DMS 273 (cell line): ENCODE measurements at regions not wholly inside any gene's neighbourhood (a gene's known extent, or its start where the extent isn't known, plus 50 kb on each side); places are given as distances from the start of the nearest gene placed in this dataset.
A peak's percentile ranks its signal among the peaks of the same experiment; 100 is the strongest.
"Not testable (repeated sequence)": the region's sequence is repeated elsewhere in the genome, so short reads cannot be mapped to it uniquely, and the experiment has no call there.

ENCODE experiments used
- DNase-seq: peaks from one replicate; lab custom pipeline; 2025; ENCODE audit not compliant: unreplicated experiment; lab: John Stamatoyannopoulos, UW

DNA sequence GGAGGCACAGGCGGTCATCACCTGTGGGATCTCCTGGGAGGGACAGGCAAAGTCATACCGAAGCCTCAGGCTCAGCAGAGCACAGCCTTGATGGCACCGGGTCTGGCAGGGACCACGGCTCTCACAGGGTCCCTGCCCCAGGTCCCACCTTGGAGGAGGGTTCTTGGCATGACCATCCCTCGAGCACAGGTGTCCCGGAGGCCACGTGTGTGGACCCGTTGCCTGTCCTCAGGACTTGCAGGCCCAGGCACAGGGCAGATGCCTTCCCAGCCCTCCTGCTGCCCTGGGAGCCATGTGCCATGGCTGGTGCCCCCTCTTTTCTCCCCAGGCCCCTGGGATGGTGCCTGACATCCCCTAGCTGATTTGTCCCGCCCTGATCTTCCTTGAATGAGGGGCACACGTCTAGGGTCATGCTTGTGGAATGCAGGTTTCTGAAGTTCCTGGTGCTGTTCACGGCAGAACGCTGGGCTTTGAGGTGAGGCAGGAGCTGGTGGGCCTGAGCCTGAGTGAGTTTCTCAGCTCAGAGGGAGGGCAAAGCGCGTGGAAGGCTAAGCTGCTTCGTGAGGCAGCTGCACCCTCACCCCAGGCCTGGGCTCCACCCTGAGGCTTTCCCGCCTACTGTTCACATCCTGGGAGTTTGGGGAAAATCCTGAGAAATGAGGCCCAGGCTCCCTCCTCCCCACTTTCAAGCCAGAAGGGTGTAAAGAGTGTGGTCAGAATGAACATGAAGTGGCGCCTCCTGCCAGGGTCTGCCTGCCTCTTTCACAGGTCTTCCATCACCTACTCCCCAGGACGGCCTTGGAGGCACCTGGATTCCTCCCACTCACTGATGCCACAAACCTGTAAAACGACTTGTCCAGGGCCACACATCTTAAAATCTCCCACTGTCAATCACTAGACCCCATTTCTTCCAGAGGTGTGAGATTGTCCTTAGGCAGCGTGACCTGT lies 325.8 kb upstream of the B3GAT1 start:
- DNase-seq: no peak

DNA sequence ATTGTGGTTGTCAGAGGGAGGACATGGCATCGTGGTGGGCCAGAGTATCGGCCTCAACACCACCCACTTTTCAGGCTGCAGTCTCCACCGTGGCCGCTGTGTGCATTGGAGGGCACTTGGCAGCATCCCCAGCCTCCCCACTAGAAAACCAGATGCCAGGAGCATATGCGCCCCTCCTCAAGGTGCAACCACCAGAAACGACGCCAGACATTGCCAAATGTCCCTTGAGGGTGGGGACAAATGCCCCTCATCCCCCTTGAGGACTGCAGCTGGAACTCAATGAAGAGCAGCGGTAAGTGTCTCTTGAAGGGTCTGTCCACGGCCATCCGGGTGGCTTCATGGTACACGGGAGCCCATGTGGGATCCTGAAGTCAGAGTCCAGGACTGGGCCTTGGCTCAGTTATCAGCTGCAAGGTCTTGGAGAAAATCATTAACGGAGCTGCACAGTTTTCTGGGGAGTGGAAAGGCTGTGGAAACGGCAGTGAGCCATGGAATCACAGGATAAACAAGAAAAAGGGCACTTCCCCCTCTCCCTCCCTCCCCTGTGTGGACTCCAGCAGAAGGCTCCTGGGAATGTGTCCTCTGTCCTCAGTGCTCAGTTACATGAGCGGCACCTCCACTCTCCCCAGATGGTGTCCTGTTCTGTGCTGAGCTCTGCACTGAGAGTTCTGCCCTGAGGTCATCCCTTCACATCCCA lies 324.4 kb upstream of the B3GAT1 start:
- peak; percentile 45 for DNase-seq

DNA sequence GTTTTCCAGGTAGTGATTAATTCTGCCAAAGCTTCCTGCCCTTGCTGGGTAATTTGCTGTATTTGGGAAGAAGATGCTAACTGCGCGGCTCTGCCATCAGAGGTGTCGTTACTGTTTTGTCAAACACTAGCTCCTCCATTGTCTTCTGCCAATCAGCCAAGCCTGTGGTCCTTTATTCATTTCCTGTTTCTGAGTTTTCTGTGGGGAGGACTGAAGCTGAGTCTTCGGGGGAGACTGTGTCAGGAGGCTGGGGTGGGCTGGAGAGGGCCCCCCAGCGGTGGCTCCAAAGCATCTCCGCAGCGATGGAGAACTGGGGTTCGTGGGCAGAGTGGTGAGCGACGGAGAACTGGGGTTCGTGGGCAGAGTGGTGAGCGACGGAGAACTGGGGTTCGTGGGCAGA lies 322.9 kb upstream of the B3GAT1 start:
- DNase-seq: no peak

DNA sequence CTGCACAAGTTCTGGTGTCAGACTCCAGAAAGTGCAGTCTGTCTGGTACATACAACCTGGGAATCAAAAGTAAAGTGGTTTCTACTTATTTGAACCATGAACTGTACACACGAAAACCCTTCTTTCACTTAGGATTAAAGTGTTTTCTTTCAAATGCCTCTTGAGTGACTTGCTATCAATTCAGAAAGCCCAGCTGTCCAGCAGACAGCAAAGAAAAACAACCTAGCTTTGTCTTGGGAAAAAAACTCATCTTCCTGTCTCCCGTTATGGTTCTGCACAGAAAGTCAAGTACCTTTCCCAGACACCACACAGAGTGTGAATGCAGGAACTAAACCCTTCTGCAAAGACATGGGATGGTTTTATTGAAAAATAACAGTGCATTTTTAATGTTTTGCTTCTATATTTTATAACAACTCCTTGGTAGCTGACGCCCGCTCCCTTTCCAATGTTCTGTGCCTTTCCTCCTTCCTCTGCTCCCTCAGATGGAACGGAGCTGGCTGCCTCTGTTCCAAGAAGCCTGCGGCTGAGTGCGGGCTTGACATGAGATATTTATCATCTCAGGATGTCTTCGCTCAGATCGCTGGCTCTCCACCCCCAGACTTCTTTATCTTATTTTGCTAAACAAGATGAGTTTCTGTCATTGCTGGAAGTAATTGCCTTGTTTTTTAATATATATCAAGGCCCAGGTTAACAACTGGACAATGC lies 322.3 kb upstream of the B3GAT1 start:
- no peak for DNase-seq

DNA sequence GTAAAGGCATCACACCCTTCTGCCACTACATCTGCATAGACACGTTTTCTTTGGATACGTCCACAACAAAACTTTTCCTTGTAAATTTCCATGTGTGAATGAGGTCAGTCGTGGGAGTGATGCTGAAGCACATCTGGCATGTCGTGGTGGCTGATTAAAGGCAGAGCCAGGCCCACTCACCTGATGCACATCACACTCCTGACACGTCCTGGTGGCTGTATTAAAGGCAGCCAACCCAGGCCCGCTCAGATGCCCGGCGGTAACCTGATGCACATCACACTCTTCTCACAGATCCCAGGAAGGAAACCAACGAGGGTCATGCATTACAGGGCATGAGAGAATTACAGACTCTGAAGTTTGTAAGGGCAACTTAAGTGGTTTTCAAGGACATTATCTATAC lies 321.6 kb upstream of the B3GAT1 start:
- DNase-seq: no peak

DNA sequence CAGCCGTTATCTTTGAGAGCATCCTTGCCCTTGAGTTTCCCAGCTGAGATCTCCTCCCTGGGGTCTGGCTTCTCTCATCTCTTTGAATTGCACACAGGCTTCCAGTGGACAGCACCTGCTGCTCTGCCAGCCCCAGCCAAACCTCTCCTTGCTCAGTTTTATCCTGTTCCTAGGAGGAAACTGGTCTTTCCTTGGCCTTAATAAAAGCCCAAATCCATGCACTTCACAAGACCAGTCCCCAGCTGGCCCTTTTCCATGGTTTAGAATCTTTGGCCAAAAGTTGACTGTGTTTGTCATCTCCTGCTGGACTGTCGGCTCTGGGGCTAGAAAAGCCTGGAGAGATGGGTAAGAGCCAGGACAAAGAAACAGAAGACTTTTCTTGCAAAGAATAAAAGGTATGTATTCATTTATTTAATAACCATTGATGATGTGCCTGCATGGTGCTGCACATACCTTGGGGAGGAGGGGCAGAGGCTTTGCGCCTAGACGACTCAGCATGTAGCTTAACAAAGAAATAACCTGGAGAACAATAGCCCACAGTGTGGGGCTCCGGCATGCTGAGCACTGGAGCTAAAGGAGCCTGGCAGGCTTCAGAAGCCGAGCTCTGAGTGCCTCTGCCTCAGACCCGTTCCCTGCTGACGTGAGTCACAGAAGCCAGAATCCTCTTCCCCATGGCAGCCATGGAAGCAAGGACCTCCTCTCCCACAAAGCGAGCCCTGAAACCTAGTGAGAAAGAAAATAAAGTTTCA lies 319.3 kb upstream of the B3GAT1 start:
- DNase-seq: no peak

DNA sequence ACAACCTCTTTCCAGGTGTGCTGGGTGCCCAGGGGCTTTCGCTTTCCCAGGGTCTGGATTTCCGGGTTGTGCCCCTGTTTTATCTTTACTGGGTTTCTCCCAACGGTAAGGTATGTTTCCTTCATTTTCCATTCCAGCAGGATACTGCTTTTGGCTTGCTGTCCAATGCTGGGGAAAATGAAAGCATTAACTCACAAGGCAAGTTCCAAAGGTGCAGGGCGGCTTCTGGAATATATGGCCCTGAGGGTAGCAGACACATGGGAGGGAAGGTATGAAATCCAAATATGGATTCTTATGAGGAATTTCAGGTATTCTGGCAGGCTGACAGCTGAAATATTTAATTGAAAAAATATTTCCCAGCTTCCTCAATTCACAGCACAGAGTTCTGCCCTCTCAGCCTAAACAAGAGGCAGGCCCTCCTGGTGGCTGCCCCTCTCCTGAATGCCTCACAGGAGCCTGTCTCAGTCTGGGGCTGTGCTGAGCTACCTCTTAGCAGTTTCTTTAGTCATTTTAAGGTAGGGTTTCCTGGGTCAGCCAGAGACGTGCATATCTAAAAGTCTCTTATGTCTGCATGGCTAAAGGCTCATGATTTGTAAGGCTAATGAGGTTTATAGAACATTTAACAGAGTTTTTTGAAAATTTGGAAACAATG lies 318.6 kb upstream of the B3GAT1 start:
- no peak for DNase-seq

DNA sequence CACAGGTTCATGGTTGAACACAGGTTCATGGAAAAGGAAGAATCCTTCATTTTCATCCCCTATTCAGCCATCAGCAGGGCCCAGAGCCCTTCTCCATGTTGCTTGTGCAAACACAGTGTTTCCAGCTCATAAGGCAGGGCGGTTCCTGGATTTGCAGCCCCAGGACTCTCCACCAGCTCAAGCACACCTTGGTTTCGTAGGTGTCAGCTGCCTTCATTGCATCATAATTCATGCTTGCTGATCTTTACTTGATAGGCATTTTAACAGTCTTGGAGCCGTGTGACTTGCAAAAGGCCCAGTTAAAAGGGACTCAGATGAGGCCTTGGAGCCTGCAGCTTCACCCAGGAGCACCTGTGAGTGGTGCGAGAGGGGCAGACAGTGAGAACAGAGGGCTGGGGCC lies 318.1 kb upstream of the B3GAT1 start:
- no peak for DNase-seq

DNA sequence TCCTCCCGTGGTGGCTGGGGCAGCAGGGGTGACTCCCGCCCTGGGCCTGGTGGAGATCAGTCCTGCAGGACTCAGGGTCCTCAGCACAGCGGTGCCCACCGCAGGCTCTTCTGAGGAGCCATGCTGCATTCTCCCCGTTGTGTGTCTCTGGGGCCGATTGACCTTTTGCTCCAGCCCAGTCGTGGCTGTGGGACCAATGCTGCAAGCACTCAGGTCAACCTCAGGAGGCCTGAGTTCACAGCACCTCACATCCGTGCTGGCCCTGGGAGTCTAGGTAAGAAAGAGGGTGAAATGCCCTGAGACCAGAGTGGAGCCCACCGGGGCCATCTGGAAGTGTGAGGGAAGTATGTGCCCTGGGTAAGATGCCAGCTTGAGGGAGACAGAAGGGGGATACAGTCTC lies 316.1 kb upstream of the B3GAT1 start:
- no peak for DNase-seq

DNA sequence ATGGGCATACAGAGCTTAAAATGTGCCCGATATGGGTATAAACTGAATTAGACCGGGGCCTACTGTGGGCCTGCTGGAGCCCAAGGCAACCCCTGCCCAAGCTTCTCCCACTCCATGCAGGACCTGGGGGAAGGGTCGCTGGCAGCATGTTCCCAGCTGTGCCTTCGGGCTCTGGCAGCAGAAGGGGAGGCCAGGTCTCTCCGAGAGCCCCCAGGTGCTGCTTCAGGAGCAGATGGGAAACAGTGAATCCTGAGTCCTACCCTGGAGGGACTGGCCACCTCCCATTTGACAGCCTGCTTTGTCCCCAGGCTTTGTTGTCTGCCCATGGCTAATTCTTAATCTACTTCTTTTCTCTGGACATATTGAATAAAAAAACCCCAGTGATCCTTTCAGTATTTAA lies 315.6 kb upstream of the B3GAT1 start:
- DNase-seq: no peak

DNA sequence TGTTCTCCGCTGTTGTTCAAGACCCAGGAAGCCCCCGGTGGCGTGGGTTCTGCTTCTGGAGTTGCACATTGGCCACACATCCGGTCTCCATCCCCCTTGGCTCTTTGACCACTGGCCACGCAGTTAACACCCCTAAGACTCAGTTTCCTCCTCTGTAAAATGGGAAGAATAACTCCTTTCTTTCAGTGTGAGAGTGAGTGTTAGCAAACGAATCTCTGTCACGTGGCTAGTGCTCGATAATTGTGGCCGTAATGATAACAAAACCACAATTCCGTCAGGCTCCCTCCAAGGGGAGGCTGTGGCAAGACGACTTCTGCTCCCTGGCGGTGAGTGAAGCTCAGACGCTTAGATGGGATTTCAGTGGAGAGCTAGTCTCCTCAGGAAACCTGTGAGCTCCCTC lies 315.2 kb upstream of the B3GAT1 start:
- DNase-seq: no peak

DNA sequence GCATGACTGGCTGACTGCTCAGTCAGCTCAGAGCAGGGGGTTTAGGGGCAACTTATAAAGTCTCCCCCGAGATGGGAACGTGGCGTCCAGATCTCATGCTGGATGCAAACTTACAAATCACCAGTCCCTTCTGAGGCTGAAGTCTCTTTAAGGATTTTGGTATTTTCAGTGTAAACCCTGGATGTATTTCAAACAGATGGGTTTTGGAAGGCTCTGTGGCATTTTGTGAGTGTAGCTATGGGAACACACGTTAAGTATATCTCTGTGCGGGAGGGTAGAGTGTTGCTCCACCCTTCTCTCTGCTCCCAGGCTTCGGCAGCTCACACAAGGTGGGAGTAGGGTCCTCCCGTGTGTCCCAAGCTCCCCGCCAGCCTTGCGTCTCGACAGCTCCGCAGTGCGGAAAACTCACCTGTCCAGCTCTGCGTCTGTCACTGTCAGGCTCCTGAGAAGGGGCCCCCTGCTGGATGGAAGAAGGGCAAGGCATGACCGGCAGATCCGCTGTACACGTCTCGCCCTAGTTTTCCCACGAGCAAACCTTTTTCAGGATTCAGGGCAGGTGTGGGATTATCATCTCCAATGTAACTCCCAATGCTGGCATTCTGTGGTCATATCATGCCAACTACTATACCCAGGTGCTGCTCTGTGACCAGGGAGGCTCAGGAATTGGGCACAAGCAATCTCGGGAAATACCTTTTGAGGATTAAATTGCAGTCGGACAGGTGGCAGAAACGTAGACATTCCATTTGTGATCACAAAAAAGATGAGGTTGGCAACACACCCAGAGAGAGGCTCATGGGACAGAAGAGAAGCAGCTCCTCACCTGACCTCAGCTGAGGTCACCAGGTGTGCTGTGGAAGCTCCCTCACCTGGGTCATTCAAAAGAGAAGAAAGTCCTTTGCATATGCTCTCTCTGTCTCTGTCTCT lies 313.9 kb upstream of the B3GAT1 start:
- DNase-seq: peak; percentile 39

DNA sequence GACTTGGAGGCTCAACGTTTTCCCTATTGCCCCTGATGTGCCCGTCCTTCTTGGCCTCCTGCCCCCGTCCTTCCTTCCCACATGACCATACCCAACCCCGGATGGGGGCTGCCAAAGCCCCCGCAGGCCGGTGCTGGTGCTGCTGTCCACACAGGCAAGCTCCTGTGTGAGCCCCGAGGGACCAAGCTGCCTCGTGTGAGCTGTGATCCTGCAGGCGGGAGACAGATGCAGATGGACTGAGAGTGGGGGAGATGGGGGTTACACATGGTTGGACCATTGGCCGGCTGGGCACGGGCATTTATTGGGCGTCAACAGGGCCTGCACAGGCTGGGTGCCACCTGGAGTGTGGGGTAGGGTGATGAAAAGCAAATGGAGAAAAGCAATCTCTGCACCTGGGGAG lies 313.2 kb upstream of the B3GAT1 start:
- DNase-seq: no peak

DNA sequence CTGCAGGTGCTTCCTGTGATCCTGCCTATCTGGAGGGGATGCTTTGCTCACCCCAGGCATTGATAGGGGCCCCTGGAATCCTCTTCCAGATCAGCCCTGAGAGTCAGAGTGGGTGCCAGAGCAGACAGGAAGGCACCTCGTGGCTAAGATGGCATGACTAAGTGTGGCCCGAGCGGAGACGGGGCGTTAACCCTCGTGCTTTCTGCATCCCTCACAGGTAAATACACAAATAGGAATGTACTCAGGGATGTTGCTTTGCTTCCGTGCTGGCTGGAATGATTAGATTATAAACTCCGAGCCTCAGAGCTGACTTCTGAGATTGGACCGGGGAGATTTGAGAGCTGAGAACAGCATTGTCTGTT lies 312.7 kb upstream of the B3GAT1 start:
- no peak for DNase-seq

DNA sequence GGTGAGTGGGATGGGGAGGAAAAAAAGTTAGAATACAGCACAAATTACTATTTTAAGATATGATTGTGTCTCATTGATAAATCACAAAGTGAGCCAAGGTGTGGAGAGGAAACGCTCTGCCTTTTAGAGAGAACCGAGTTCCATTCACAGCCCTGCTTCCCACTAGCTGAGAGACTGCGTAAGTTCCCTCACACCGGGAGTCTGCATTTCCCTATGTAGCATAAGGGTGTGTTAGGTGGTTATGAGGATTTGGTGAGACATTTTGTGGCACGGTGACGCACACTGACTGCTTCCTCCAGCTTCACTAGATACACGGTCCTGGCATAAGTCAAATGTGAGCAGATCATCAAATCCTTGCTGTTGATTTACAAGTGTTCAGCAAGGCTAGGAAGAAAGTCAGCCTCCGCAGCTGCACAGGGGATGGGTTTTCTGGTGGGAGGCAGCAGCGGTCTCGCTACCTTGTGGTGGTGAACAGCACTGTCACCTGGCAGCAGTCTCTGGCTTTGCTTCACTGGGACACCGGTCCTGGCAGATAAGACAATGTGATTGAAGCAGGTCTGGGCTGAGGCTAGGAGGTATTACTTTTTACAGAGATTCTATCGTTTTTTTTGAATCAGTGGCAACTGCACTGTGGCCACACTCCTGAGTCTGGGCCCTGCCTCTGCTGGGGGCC lies 312.2 kb upstream of the B3GAT1 start:
- no peak for DNase-seq

DNA sequence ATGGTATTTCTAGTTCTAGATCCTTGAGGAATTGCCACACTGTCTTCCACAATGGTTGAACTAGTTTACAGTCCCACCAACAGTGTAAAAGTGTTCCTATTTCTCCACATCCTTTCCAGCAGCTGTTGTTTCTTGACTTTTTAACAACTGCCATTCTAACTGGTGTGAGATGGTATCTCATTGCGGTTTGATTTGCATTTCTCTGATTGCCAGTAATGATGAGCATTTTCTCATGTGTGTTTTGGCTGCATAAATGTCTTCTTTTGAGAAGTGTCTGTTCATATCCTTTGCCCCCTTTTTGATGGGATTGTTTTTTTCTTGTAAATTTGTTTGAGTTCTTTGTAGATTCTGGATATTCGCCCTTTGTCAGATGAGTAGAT lies 308.6 kb upstream of the B3GAT1 start:
- DNase-seq: not testable (repeated sequence)

DNA sequence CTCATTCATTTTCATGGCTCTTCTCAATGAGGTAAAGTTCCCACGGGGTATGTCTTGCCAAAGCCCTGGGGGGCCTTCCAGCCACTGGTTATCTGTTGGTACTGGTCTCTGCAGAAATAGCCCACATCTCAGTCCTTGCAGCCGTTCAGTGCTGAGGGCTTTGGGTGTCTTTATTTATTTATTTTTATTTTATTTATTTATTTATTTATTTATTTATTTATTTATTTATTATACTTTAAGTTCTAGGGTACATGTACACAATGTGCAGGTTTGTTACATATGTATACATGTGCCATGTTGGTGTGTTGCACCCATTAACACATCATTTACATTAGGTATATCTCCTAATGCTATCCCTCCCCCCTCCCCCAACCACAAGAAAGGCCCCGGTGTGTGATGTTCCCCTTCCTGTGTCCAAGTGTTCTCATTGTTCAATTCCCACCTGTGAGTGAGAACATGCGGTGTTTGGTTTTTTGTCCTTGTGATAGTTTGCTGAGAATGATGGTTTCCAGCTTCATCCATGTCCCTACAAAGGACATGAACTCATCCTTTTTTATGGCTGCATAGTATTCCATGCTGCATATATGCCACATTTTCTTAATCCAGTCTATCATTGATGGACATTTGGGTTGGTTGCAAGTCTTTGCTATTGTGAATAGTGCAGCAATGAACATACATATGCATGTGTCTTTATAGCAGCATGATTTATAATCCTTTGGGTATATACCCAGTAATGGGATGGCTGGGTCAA lies 308.1 kb upstream of the B3GAT1 start:
- not testable (repeated sequence) for DNase-seq

DNA sequence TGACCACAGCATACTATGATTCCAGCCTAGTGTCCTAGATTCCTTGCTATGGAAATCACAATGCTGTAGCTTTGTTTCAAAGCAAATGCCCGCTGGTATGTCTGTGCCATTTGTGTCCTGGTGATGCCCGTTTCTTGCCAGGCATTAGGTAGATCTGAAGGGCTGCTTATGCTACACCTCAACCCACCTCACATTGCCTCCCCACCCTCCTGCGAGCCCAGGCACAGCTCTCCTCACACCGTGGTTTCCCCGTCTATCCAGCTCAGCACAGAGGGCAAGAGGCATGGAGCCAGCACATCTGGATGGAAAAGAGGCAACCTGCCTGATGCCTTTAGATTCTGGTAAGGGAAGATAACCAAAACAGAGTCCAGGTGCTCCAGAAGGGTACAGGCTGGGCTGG lies 307.4 kb upstream of the B3GAT1 start:
- DNase-seq: no peak
